ENCODE measurements at regions not wholly inside any gene's neighbourhood (a gene's known extent, or its start where the extent isn't known, plus 50 kb on each side); places are given as distances from the start of the nearest gene placed in this dataset.

- no peak for TF ChIP-seq BCLAF1 (IDR thresholded peaks at IDR 0.05)
- TF ChIP-seq HCFC1 (IDR thresholded peaks at IDR 0.05; ENCODE audit: low read length): no peak
- TF ChIP-seq, protein P1, sequence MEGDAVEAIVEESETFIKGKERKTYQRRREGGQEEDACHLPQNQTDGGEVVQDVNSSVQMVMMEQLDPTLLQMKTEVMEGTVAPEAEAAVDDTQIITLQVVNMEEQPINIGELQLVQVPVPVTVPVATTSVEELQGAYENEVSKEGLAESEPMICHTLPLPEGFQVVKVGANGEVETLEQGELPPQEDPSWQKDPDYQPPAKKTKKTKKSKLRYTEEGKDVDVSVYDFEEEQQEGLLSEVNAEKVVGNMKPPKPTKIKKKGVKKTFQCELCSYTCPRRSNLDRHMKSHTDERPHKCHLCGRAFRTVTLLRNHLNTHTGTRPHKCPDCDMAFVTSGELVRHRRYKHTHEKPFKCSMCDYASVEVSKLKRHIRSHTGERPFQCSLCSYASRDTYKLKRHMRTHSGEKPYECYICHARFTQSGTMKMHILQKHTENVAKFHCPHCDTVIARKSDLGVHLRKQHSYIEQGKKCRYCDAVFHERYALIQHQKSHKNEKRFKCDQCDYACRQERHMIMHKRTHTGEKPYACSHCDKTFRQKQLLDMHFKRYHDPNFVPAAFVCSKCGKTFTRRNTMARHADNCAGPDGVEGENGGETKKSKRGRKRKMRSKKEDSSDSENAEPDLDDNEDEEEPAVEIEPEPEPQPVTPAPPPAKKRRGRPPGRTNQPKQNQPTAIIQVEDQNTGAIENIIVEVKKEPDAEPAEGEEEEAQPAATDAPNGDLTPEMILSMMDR (IDR thresholded peaks at IDR 0.05 in 2 of 3, conservative IDR thresholded peaks at IDR 0.05 in 1 of 3; ENCODE audit: control insufficient read depth in 2 of 3, extremely low read depth in 1 of 3, insufficient read depth in 1 of 3, low read depth in 3 of 3, low read length in 3 of 3): no peak
- TF ChIP-seq CREB1 (IDR thresholded peaks at IDR 0.05; ENCODE audit: low read depth): no peak
- TF ChIP-seq, protein P2, sequence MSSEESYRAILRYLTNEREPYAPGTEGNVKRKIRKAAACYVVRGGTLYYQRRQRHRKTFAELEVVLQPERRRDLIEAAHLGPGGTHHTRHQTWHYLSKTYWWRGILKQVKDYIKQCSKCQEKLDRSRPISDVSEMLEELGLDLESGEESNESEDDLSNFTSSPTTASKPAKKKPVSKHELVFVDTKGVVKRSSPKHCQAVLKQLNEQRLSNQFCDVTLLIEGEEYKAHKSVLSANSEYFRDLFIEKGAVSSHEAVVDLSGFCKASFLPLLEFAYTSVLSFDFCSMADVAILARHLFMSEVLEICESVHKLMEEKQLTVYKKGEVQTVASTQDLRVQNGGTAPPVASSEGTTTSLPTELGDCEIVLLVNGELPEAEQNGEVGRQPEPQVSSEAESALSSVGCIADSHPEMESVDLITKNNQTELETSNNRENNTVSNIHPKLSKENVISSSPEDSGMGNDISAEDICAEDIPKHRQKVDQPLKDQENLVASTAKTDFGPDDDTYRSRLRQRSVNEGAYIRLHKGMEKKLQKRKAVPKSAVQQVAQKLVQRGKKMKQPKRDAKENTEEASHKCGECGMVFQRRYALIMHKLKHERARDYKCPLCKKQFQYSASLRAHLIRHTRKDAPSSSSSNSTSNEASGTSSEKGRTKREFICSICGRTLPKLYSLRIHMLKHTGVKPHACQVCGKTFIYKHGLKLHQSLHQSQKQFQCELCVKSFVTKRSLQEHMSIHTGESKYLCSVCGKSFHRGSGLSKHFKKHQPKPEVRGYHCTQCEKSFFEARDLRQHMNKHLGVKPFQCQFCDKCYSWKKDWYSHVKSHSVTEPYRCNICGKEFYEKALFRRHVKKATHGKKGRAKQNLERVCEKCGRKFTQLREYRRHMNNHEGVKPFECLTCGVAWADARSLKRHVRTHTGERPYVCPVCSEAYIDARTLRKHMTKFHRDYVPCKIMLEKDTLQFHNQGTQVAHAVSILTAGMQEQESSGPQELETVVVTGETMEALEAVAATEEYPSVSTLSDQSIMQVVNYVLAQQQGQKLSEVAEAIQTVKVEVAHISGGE (CRISPR knock-in tag; IDR thresholded peaks at IDR 0.05): no peak
- no peak for TF ChIP-seq KDM1A (IDR thresholded peaks at IDR 0.05; ENCODE audit: borderline replicate concordance)
Observed at GRCh38 chr1:42056460-42056859, 96.8 kb upstream of the GUCA2B start.

All from GM12878 (cell line).